PC-3 (cell line): ENCODE measurements at regions not wholly inside any gene's neighbourhood (a gene's known extent, or its start where the extent isn't known, plus 50 kb on each side); places are given as distances from the start of the nearest gene placed in this dataset.

Experiments
- ATAC-seq: fragments of 200-7000 bp; cut with Tn5 transposase; 2 replicates; pipeline ENCODE4 v1.9.1; 2020; ENCODE audit warnings: mild to moderate bottlenecking, moderate library complexity
- BruUV-seq: library from RNA; stranded (reverse); fragments of 400-500 nt; replicated peaks from 2 replicates; lab custom pipeline; 2021; lab: Mats Ljungman, UMichigan
- CTCF ChIA-PET: fragments of 300-600 bp; sonication (Branson Sonifier 250); formaldehyde crosslinking; loops from one replicate; lab custom pipeline; 2022; ENCODE audit warnings: antibody characterized with exemption; lab: Charles Lee
- POLR2A ChIA-PET: fragments of 300-600 bp; sonication (Branson Sonifier 250); formaldehyde crosslinking; loops from one replicate; lab custom pipeline; 2022; ENCODE audit warnings: antibody characterized with exemption; ENCODE audit not compliant: unreplicated experiment; lab: Charles Lee
- DNase-seq: peaks from one replicate; pipeline ENCODE4 v3.0.0-alpha.2; 2015
- H2AFZ ChIP-seq: fragments of 300-600 bp; sonication (generic); 2 replicates; pipeline ENCODE4 v1.6.0; 2016; ENCODE audit warnings: antibody characterized with exemption, low read length
- H3F3A ChIP-seq: fragments of 300-600 bp; sonication (generic); one replicate; pipeline ENCODE4 v1.6.0; 2017; ENCODE audit warnings: antibody characterized with exemption, low read length, control low read depth, mild to moderate bottlenecking; ENCODE audit not compliant: unreplicated experiment
- H3K27ac ChIP-seq: fragments of 300-600 bp; sonication (generic); 2 replicates; pipeline ENCODE4 v1.5.1; 2016; ENCODE audit warnings: mild to moderate bottlenecking, low read length
- H3K27me3 ChIP-seq: fragments of 300-600 bp; sonication (generic); 2 replicates; pipeline ENCODE4 v1.6.1; 2016; ENCODE audit warnings: low read length, mixed read lengths
- H3K36me3 ChIP-seq: fragments of 300-600 bp; sonication (generic); 2 replicates; pipeline ENCODE4 v1.6.1; 2016; ENCODE audit warnings: low read depth, mixed run types, low read length, mixed read lengths
- H3K4me1 ChIP-seq: fragments of 300-600 bp; sonication (generic); 2 replicates; pipeline ENCODE4 v1.5.1; 2016; ENCODE audit warnings: low read length; ENCODE audit not compliant: insufficient read depth
- H3K4me2 ChIP-seq: fragments of 300-600 bp; sonication (generic); 2 replicates; pipeline ENCODE4 v1.6.0; 2016; ENCODE audit warnings: low read length
- H3K4me3 ChIP-seq: fragments of 300-600 bp; sonication (generic); 2 replicates; pipeline ENCODE4 v1.5.1; 2016; ENCODE audit warnings: mild to moderate bottlenecking, low read length, mixed read lengths
- H3K79me2 ChIP-seq: fragments of 300-600 bp; sonication (generic); 2 replicates; pipeline ENCODE4 v1.6.1; 2017; ENCODE audit warnings: low read length, mixed read lengths
- H3K9ac ChIP-seq: fragments of 300-600 bp; sonication (generic); 2 replicates; pipeline ENCODE4 v1.6.0; 2016; ENCODE audit warnings: mild to moderate bottlenecking, low read length
- H3K9me2 ChIP-seq: fragments of 300-600 bp; sonication (generic); replicated peaks from 2 replicates; pipeline ENCODE4 v1.6.1; 2016; ENCODE audit warnings: mixed run types, low read length, mixed read lengths
- H3K9me3 ChIP-seq: fragments of 300-600 bp; sonication (generic); 2 replicates; pipeline ENCODE4 v1.6.1; 2016; ENCODE audit warnings: low read length, mixed read lengths
- H4K20me1 ChIP-seq: fragments of 300-600 bp; sonication (generic); 2 replicates; pipeline ENCODE4 v1.6.1; 2016; ENCODE audit warnings: low read length, mixed read lengths
- EZH2 ChIP-seq: fragments of 300-600 bp; sonication (generic); IDR thresholded peaks from one replicate; pipeline ENCODE4 v1.6.1; 2017; ENCODE audit warnings: antibody characterized with exemption, mild to moderate bottlenecking, low read length; ENCODE audit not compliant: unreplicated experiment
- EZH2phosphoT487 ChIP-seq: fragments of 300-600 bp; sonication (generic); IDR thresholded peaks from 2 replicates; pipeline ENCODE4 v1.6.1; 2018; ENCODE audit warnings: mild to moderate bottlenecking, antibody characterized with exemption, low read length, borderline replicate concordance
- intact Hi-C: fragments of 100-400 bp; cut with micrococcal nuclease; formaldehyde crosslinking; loops from 2 replicates; pipeline ENCODE4 v1.9.0; 2023
- TF ChIP-seq, protein P1 (sequence below): fragments of 300-600 bp; sonication (generic); conservative IDR thresholded peaks from 2 replicates; pipeline ENCODE4 v1.5.1; 2017; ENCODE audit warnings: antibody characterized with exemption, low read depth, mild to moderate bottlenecking, low read length

DNA sequence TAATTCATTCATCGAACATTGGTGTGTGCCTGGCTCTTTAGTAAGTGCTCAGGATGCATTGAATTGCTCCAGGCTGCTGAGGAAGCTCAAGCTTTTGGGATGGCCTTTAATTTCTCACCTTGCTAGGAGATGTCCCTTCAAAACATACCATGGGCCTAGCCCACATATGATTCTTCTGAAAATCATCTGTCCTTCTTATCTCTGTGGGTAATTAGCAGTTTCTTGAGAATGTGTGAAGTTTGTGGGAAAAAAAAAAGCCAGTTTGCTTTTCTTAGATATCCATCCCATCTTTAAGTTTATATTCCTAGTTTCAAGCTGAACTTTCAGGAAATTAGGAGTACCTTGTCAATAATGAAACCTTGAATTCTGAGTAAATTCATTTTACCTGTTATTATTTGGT is 532.3 kb upstream of the SUCLG2 start:
- ATAC-seq (no peak), DNase-seq (no peak)
- ChIA-PET POLR2A (no interaction called here), CTCF (no interaction called here)
- H3K9me2 ChIP-seq, result no peaks in the 10 kb centered on the region
- intact Hi-C loops, result no loop called here
- H3K4me3 ChIP-seq, result no peak overlapping the region
- no peak overlapping the region for H3K9ac ChIP-seq
- H3K36me3 ChIP-seq, result no peaks in the 10 kb centered on the region
- no peaks in the 10 kb centered on the region for H3K27me3 ChIP-seq
- TF ChIP-seq, protein P1, sequence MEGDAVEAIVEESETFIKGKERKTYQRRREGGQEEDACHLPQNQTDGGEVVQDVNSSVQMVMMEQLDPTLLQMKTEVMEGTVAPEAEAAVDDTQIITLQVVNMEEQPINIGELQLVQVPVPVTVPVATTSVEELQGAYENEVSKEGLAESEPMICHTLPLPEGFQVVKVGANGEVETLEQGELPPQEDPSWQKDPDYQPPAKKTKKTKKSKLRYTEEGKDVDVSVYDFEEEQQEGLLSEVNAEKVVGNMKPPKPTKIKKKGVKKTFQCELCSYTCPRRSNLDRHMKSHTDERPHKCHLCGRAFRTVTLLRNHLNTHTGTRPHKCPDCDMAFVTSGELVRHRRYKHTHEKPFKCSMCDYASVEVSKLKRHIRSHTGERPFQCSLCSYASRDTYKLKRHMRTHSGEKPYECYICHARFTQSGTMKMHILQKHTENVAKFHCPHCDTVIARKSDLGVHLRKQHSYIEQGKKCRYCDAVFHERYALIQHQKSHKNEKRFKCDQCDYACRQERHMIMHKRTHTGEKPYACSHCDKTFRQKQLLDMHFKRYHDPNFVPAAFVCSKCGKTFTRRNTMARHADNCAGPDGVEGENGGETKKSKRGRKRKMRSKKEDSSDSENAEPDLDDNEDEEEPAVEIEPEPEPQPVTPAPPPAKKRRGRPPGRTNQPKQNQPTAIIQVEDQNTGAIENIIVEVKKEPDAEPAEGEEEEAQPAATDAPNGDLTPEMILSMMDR, result no peak
- TF ChIP-seq EZH2, result no peak
- no peak for TF ChIP-seq EZH2phosphoT487
- H3K79me2 ChIP-seq, result no peaks in the 10 kb centered on the region
- H4K20me1 ChIP-seq, result no peaks in the 10 kb centered on the region
- H3K4me2 ChIP-seq, result no peak overlapping the region
- BruUV-seq, result no TSS peak
- H3F3A ChIP-seq, result no peaks in the 10 kb centered on the region
- H3K4me1 ChIP-seq, result no peaks in the 10 kb centered on the region
- H3K9me3 ChIP-seq, result no peaks in the 10 kb centered on the region
- H3K27ac ChIP-seq, result no peak overlapping the region
- H2AFZ ChIP-seq, result no peak overlapping the region

DNA sequence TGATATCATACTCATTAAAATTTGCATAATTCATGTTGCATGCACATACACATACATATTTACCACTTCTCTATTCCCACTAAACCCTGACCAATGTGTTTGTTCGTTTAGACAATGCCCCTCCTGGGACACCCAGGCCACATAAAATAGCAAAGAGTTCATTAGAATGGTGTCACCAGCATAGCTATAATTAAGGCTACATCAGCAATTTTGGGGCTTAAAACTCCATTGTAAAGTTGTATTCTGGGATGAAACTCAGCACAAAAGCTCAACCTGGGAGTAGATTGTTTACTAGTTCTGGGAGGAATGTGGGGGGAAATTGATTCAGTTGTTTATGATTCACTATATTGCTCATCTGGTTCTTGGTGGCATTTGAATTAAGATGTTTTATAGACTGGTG is 522.2 kb upstream of the SUCLG2 start:
- H2AFZ ChIP-seq, result no peak overlapping the region
- no peak overlapping the region for H3K27ac ChIP-seq
- intact Hi-C loops, result no loop called here
- no peaks in the 10 kb centered on the region for H3K36me3 ChIP-seq
- H3K9ac ChIP-seq, result no peak overlapping the region
- no peaks in the 10 kb centered on the region for H4K20me1 ChIP-seq
- no peaks in the 10 kb centered on the region for H3K79me2 ChIP-seq
- no peaks in the 10 kb centered on the region for H3K4me1 ChIP-seq
- BruUV-seq, result no TSS peak
- no peak overlapping the region for H3K4me2 ChIP-seq
- H3K9me3 ChIP-seq, result no peaks in the 10 kb centered on the region
- POLR2A ChIA-PET, result no interaction called here
- H3K4me3 ChIP-seq, result no peak overlapping the region
- TF ChIP-seq, protein P1, result no peak
- no peak for TF ChIP-seq EZH2phosphoT487
- TF ChIP-seq EZH2, result no peak
- no peak for ATAC-seq
- H3F3A ChIP-seq, result no peaks in the 10 kb centered on the region
- no peaks in the 10 kb centered on the region for H3K9me2 ChIP-seq
- CTCF ChIA-PET, result no interaction called here
- DNase-seq, result no peak
- no peaks in the 10 kb centered on the region for H3K27me3 ChIP-seq

DNA sequence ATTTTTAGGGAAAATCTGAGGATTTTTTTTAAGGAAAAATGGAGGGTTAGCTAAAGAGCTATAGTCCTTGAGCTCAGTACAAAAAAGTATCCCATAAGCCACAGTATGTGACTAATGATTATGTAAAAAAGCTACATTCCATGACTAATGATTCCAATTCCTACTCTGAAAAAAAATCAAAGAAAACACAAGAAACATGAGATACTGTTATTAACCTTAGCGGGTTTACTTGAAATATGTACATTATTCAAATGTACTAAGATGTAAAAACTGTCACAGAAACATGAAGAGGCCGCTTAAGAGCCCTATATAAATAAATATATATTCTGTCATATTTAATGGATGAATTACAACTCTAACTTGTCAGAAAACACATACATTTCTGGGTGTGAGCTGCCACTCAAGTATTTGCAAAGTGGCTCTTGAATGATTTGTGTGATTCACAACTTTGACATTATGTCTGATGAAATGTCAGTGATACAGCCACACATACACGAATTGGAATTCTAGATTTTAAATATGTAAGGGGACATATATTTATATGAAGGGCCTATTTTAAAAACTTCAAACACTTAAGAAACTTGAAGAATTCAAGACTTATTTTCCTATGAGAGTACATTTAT is 518.7 kb upstream of the SUCLG2 start:
- ATAC-seq (no peak), DNase-seq (no peak)
- no peaks in the 10 kb centered on the region for H3K36me3 ChIP-seq
- no peak overlapping the region for H3K4me2 ChIP-seq
- H2AFZ ChIP-seq, result no peak overlapping the region
- CTCF ChIA-PET, result no interaction called here
- H3F3A ChIP-seq, result no peaks in the 10 kb centered on the region
- H3K9ac ChIP-seq, result no peak overlapping the region
- no peaks in the 10 kb centered on the region for H3K79me2 ChIP-seq
- H3K9me3 ChIP-seq, result no peaks in the 10 kb centered on the region
- POLR2A ChIA-PET, result no interaction called here
- no peaks in the 10 kb centered on the region for H3K27me3 ChIP-seq
- H3K4me3 ChIP-seq, result no peak overlapping the region
- H3K27ac ChIP-seq, result no peak overlapping the region
- BruUV-seq, result no TSS peak
- H4K20me1 ChIP-seq, result no peaks in the 10 kb centered on the region
- H3K9me2 ChIP-seq, result no peaks in the 10 kb centered on the region
- H3K4me1 ChIP-seq, result no peaks in the 10 kb centered on the region
- no peak for TF ChIP-seq EZH2phosphoT487
- no peak for TF ChIP-seq EZH2
- TF ChIP-seq, protein P1, result no peak
- intact Hi-C loops, result no loop called here
